GM11168 (cell line): ENCODE measurements at regions not wholly inside any gene's neighbourhood (a gene's known extent, or its start where the extent isn't known, plus 50 kb on each side); places are given as distances from the start of the nearest gene placed in this dataset.
"Not testable (repeated sequence)": the region's sequence is repeated elsewhere in the genome, so short reads cannot be mapped to it uniquely, and the experiment has no call there.

Source experiments
- in situ Hi-C: fragments of 300-500 bp; cut with MboI; formaldehyde crosslinking; loops from one replicate; pipeline ENCODE4 v1.12.0; 2022; ENCODE audit warnings: low sequenced_read_pairs; ENCODE audit not compliant: unreplicated experiment

DNA sequence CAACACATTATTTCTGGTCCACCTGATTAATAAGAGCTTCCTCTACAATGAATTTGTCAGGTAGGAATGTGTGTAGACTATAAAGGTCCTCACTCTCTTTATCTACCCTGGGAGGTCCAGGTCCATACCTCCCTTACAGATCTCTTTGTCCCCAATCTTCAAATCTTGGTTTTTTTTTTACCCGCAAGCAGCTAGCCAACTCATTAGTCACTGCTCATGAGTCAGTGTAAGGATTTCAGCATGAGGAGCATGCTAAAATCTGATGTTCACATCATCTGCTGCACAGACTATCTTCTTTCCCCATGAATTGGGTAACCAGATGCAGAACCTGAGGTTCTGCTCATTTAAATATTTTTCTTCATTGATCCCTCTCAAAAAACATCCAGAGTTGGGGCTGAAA is 397.0 kb upstream of the ISX start:
- in situ Hi-C loops = no loop called here

DNA sequence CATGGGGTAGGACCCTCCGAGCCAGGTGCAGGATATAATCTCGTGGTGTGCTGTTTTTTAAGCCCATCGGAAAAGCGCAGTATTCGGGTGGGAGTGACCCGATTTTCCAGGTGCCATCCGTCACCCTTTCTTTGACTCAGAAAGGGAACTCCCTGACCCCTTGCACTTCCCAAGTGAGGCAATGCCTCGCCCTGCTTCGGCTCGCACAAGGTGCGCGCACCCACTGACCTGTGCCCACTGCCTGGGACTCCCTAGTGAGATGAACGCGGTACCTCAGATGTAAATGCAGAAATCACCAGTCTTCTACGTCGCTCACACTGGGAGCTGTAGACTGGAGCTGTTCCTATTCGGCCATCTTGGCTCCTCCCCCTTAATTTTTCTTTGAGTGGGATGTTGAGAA is 382.9 kb upstream of the ISX start:
- in situ Hi-C loops = not testable (repeated sequence)

DNA sequence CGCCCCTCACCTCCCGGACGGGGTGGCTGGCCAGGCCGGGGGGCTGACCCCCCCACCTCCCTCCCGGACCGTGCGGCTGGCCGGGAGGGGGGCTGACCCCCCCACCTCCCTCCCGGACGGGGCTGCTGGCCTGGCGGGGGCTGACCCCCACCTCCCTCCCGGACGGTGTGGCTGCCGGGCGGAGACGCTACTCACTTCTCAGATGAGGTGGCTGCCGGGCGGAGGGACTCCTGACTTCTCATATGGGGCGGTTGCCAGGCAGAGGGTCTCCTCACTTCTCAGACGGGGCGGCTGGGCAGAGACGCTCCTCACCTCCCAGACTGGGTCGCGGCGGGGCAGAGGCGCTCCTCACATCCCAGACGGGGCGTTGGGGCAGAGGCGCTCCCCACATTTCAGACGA is 381.7 kb upstream of the ISX start:
- in situ Hi-C loops = not testable (repeated sequence)

GRCh38 chr22:34687116-34687515 is 378.8 kb upstream of the ISX start:
- in situ Hi-C loops = no loop called here

DNA sequence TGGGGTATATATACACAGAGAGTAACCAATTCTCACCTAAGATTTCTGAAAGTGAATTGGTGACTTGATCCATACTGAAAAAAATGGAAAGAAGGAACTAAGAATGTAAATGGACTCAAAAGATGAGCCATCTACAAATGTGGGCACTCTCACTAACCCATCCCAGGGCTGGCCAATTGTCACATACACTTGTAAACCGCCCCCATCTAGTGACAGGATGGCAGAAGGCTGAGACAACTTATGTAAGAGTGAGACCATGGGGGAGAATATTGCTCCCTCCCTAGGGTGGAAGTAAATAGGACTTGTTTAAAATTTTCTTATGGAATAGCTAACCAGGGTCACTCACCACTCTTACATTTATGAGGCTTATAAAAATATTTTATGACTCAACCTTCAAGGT is 377.1 kb upstream of the ISX start:
- in situ Hi-C loops = no loop called here

- in situ Hi-C loops = no loop called here
These were observed 369.4 kb upstream of the ISX start for GRCh38 chr22:34696557-34696956.

- in situ Hi-C loops = no loop called here
These were observed 363.7 kb upstream of the ISX start for GRCh38 chr22:34702279-34702678.

DNA sequence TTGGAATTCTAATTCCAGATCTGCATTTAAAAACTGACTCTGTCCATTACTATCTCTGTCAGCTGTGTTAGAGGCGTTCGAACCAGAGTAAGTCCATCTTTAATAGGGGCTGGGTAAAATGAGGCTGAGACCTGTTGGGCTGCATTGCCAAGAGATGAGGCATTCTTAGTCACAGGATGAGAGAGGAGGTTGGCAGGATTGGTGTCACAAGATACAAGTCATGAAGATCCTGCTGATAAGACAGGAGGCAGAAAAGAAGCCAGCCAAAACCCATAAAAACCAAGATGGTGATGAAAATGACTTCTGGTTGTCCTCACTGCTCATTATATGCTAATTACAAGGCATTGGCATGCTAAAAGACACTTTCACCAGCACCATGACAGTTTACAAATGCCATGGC is 356.3 kb upstream of the ISX start:
- in situ Hi-C loops = no loop called here

GRCh38 chr22:34722901-34723300 is 343.1 kb upstream of the ISX start:
- in situ Hi-C loops = no loop called here

GRCh38 chr22:34736081-34736480 is 329.9 kb upstream of the ISX start:
- in situ Hi-C loops = no loop called here

DNA sequence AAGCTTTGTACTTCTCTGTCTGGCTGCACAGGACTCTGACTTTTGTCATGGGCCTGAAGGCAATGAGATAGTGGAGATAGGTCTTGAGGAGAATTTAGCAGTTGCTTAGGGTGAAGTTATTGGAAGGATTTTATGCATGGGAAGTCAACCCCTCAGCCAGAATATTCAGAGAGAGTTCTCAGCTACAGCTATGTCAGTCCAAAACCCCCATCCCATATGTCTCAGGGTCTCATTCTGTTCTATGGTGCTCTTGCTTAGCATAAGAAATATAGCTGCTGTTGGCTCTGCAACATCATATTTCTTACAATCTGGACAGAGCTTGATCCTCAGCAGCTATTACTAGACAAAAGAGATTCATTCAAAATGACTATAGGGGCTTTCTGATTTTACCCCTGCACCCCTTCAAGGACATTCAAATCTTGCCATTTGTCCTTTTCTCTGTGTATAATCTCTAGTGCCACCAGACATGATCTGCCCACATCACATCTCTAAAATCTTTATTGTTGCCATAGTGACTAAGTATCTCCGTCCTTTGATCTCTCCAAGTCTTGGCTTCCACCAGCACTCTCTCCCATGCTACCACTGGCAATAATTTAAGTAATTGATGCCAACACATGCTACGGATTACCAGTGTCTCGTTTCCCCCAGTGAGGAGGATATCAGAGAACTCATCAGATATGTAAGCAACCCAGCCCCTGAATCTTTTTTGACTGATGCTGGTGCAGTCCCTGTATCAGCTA is 327.1 kb upstream of the ISX start:
- in situ Hi-C loops = no loop called here

GRCh38 chr22:34743110-34743751 is 322.7 kb upstream of the ISX start:
- in situ Hi-C loops = no loop called here

GRCh38 chr22:34760276-34761008 is 305.5 kb upstream of the ISX start:
- in situ Hi-C loops = no loop called here

DNA sequence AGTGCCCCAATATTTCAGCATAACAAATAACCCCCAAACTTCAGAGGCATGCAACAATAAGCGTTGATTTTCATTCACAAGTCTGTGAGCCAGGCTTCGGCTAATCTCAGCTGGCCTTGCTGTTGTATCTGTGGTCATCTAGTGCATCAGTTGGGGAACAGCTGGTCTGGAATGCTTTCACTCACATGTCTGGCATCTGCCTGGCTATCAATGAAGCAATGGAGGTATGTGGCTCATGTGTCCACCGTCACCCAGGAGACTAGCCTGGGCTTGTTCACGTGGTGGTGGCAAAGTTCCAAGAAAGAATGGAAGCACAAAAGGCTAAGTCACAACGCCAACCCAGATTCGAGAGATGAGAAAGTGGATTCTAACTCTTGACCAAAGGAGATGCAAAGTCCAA is 304.8 kb upstream of the ISX start:
- in situ Hi-C loops = no loop called here

- in situ Hi-C loops = no loop called here
These were observed 302.5 kb upstream of the ISX start for GRCh38 chr22:34763496-34763895.

DNA sequence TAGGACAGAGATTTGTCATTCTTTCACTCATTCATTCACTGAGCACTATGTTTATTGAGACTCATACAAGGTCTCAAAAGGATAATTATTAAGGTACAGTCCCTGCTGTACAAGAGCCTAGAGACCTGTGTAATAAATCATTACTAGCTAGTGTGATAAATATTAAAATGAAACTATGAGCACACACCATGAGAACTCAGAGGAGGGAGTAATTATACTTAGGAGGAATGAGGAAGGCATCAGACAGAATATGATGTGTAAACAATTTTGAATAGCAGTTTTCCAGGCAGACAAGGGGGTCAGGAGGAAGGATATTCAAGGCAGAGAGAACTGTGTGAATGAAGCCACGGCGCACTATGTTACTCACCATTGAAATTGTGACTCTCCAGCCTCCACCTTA is 300.8 kb upstream of the ISX start:
- in situ Hi-C loops = no loop called here

GRCh38 chr22:34769361-34769760 is 296.6 kb upstream of the ISX start:
- in situ Hi-C loops = no loop called here

- in situ Hi-C loops = no loop called here
These were observed 289.1 kb upstream of the ISX start for GRCh38 chr22:34776817-34777216.

- in situ Hi-C loops = no loop called here
These were observed 284.3 kb upstream of the ISX start for GRCh38 chr22:34781681-34782080.

GRCh38 chr22:34783436-34783835 is 282.5 kb upstream of the ISX start:
- in situ Hi-C loops = no loop called here

- in situ Hi-C loops = no loop called here
These were observed 281.9 kb upstream of the ISX start for GRCh38 chr22:34784056-34784455.
